HCEC 1CT (cell line): ENCODE measurements at regions not wholly inside any gene's neighbourhood (a gene's known extent, or its start where the extent isn't known, plus 50 kb on each side); places are given as distances from the start of the nearest gene placed in this dataset.
"Not testable (repeated sequence)": the region's sequence is repeated elsewhere in the genome, so short reads cannot be mapped to it uniquely, and the experiment has no call there.

Source experiments
- DNase-seq: peaks from one replicate; pipeline ENCODE4 v3.0.0-alpha.2; 2017

DNA sequence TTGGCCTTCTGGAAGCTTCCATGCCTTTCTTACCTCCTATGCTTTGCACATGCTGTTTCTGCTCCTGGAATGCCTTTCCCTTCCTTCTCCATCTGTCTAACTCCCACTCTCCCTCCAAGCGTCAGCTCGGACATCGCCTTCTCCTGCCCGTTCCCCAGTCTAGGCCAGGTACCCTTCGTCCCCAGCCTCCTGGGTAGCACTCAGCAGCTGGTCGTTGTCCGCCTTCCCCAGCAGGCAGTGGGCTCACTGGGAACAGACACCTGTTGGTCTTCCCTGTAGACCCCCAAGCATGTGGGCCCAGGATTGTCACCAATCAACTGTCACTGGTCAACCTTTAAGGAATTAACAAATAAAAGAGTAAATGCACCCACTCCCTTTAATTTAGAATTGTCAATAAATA lies 202.2 kb downstream of the RGS3 start:
- no peak for DNase-seq

DNA sequence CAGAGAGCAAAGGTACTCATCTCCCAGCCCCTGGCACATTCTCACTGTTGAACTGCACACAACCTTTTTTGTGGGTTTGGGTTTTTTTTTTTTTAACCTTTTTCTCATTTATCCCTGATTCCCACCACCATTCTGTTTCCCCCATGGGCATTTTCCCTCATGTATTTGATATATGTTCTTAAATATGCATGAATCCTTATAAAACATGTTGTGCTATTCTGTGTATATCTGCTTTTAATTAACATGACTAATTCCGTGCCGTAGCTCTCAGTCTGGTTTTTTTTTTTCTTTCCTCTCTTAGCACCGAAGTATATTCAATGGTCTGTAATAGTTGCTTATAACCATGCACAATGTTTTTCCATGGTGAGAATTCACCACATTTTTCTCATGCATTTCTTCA lies 204.5 kb downstream of the RGS3 start:
- no peak for DNase-seq

DNA sequence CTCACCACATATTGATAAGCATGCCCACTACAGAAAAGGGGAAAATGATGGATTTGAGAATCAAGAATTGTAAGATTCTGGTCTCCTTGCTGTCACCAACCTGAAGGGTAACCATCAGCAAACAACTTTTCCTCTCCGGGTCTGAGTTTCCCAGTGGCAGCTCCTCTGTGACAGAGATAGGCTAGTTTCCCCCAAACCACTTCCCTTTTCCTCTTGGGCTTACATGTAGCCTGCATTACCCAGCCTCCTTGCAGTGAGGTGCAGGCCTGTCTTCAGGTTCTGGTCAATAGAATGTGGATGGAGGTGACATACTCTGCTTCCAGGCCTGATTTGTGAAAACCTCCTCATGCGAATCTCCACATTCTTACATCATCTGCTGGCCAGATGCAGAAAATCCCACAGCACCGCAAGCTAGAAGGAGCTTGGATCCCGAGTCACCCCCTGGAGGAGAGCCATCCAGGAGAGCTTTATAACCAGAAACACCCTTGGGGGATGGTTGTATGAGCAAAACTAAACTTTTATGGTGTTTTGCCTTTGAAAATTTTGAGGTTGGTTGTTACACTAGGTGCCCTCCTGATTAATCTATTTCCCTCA lies 206.1 kb downstream of the RGS3 start:
- peak; percentile 50 for DNase-seq

DNA sequence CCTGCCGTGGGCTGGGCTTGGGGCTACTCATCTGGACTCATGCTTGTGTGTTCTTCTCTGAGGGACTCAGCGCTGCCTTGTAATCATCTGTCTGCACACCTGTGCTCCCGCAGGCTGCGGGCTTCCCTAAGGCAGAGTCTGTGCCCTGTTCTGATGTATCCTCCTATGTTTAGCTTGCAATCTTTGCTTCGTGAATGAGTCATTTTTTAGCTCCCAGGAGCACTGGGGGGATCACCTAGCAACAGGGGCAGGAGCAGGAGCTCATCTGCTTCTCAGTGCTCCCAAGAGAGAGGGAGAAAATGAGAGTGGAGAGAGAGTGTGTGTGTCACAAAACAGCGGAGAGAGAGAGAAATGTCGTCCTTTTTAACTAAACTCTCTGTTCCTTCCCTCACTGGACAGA lies 202.4 kb upstream of the ZNF618 start:
- DNase-seq: peak; percentile 13

DNA sequence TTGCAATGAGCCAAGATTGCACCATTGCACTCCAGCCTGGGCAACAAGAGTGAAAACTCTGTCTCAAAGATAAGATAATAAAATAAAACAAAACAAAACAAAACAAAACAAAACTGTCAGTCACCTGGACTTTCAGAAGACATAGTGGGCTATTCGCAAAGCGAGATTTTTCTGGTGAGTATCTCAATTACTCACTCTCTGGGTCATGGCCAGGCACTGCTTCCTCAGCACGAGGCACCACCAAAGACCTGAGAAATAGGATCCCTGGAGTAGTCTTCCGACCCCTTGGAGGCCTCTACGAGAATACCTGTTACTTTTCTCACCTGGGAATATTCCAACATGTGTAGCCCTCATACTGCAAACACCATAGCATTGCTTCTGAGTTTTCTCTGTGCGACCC lies 201.7 kb upstream of the ZNF618 start:
- peak; percentile 76 for DNase-seq

DNA sequence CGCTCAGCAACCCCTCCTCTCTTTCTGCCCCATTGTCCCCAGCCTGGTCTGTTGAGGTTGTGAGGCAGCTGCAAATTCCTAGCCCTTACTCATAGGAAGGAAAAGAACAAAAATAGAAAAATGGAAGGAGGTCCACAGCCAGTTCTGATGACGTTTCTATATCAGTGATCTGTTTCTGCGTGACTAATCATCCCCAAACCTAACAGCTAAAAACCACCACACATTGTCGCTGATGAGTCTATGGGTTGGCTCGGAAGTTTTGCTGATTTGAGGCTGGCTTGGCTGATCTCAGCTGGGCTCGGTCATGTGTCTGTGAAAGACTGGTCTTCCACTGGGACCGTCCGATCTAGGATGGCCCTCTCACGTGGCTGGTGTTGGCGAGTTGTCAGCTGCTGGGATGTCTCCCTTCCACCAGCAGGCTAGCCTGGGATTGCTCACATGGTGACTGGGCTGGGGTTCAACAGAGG lies 200.6 kb upstream of the ZNF618 start:
- DNase-seq: peak; percentile 99

DNA sequence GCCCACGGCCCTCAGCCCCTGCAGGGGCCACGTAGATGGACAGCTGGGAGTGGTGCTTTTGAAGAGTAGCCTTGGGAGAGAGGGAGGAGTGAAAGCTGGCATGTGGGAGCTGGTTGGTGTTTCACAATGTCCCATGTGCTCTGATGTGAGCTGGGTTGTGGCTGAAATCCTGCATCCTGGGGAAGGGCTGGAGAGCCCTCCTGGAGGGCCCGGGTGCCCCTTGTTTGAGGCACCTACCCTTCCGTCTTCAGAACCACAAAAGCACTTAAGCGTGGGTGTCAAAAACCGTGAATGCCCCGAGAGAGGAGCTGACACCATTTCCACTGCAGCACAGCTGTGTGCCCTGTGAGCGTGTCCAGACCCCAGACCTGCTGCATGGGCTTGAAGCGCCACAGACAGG lies 199.1 kb upstream of the ZNF618 start:
- peak; percentile 15 for DNase-seq

DNA sequence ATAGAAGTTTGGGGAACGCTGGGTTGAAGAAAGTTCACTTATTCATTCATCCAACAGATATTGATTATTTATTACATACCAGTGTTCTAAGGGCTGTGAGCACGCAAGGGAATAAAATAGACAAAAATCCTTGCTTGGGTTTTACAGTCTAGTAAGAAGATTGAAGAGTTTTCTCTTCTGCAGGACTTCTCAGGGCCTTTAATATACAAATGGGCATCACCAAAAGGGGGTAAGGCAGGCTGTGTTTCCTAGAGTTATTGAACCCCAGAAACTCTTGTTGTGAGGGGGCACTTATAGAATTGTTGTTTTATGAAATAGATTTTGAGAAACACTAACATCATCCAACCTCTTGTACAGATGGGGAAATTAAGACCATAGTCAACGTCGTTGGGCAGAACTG lies 198.5 kb upstream of the ZNF618 start:
- no peak for DNase-seq

DNA sequence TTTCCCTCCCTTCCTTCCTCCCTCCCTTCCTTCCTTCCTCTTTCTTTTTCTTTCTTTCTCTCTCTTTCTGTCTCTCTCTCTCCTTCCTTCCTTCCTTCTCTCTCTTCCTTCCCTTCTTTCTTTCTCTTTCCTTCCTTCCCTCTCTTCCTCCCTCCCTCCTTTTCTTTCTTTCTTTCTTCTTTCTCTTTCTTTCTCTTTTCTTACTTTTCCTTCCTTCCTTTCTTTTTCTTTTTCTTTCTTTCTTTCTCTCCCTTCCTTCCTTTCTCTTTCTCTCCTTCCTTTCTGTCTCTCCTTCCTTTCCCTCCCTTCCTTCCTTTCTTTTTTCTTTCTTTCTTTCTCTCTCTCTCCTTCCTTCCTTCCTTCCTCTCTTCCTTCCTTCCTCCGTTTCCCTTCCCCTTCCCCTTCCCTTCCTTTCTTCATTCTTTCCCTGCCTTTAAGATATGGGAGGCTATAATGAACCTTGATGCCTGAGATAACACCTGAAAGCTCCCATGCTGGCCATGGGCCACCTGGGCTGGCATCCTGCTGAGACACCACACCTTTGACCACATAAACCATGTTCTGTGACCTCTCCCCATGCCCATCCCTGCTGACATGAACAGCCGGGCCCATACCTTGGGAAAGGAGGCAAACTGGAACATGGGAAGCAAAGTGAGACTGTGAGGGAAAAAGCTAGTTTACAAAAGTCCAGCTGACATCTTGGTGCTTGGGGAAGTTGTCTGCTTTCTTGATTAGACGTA lies 197.8 kb upstream of the ZNF618 start:
- no peak for DNase-seq

DNA sequence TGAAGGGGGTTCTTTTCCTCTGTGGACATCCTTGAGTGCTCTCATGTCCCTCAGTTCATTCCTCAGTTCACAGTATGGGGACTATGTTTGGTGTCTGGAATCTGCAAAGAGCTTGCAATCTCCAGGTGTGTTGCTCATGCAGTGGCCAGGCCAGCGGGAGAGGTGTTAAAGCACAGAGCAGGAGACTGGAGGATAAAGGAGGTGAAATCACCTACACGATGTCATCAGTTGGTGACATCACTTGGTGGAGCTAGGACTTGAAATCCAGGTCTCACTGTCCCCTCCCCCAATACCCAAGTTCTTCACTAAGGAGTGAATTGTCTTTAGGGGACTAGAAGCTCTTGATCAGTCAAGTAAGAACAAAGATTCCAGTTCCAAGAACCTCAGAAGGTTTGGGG lies 197.3 kb upstream of the ZNF618 start:
- DNase-seq: no peak

DNA sequence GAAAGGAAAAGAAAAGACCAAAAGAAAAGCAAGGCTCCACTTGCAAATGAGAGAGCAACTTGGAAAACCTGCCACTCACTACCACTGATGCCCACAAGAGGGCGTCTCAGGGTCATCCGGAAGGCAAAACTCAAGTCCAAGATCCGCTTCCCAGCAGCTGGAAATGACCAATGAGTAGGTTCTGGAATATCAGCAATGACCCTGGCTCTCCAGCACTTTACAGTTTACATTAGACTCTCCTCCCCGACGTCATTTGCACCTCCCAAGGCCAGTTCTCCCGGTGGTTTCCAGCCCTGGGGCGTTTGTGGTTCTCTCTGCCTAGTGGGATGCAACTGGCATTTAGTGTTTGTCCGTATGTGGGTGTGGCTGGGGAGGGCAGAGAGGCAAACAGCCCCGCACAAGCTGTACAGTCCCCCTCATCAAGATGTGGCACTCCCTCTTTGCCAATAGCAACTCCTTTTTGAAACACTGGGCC lies 193.8 kb upstream of the ZNF618 start:
- peak; percentile 75 for DNase-seq

DNA sequence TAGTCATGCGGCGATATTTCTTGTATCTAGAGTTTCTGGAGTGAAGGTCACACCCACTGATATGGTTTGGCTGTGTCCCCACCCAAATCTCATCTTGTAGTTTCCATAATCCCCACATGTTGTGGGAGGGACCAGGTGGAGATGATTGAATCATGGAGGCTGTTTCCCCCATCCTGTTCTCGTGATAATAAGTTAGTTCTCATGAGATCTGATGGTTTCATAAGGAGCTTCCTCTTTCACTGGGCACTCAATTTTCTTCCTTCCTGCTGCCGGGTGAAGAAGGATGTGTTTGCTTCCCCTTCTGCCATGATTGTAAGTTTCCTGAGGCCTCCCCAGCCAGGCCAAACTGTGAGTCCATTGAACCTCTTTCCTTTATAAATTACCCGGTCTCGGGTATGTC lies 190.5 kb upstream of the ZNF618 start:
- DNase-seq: not testable (repeated sequence)

DNA sequence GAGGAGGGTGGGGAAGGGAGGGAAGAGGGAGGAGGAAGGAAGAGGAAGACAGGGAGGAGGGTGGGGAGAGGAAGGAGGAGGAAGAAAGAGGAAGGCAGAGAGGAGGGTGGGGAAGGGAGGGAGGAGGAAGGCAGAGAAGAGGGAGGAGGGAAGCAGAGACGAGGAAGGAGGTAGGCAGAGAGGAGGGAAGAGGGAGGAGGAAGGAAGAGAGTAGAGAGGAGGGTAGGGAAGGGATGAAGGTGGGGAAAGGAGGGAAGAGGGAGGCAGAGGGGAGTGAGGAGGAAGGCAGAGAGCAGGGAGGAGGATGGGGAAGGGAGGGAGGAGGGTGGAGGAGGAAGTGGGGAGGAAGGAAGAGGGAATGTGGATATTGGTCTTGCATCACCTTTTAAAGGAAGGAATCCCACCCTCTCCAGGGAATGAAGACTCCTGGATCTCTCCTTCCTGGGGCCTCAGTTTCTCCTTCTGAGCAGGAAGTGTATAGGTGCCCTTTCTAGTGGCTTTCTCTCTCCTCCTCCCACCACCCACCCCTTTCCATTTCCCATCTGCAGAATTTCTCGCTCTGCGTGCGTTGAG lies 188.9 kb upstream of the ZNF618 start:
- DNase-seq: no peak

DNA sequence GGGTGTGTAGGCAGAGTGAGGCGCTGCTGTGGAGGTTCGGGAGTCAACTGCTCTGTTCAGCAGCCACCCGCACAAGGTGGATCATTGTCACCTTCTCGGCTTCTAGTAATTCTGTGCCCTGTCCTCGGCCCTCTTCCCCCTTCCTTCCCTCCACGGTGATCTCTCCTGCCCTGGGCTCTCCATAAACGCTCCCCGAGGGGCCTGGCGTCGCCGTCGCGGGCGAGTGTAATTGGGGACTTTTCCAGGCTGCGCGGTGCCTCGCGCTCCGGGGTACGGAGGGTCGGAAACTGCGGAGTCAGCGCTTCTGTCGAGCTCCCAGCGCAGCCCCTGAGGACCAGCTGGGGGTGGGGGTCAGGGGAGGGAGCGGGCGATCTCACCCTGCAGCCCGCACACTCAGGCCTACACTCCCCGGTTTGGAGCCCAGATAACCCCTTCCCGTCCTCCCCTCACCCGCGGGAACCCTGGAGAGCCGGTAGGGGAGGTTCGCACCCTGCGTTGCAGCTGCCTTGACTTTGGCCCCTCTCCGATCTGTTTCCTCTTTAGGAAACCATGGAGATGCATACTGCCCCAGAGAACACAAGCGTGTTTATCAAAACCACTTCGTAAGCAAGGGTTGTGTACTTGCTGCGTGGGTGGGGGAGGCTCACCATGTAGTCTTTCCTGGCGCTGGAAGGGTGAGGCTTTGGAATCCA lies 188.3 kb upstream of the ZNF618 start:
- DNase-seq: no peak

DNA sequence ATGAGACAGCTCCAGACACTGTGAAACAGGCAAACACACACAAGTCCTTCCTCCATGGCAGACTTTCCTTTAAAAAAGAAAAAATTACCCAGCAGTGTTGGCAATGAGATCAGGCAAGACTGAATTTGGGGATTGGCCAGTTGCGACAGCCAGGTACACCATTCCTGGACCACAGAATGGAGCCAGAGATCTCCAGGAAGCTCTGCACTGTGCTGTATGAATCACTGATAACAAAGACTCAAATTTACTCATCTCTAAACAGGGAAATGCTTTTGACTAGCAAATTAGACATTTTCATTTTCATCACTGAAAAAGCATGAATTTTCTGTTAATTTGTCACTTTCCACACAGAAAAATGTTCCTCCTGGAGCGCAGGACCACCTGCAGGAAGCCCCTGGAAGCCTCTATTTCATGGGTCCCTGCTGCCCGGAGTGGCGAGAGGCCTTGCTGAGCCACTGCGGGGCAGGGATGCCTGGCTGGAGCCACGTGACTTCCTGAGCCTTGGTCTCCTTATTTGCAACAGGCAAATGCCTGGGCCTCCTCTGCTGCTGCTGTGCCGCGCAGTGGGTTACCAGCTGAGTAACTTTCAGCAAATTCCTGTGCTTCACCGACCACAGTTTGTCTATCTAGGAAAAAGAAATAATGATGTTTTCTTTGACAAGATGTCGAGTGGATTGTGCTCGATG lies 185.9 kb upstream of the ZNF618 start:
- no peak for DNase-seq

DNA sequence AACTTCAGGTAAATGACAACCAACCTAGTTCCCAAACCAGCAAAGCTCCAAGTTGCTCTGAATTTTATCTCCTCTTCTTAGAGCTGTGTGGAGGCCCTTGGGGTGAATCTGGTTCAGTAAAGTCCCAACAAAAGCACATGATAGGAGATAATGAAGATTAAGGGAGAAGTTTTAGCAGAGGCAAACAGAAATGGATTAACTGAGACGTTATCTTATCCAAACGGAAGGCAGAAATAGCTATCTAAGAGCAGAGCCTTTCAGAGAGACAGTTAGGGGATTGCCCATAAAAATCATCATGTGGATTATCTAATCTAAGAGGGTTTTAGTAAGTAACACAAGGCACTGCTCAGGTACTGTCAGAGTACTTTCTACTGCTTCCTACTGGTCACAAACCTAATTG lies 183.9 kb upstream of the ZNF618 start:
- no peak for DNase-seq

DNA sequence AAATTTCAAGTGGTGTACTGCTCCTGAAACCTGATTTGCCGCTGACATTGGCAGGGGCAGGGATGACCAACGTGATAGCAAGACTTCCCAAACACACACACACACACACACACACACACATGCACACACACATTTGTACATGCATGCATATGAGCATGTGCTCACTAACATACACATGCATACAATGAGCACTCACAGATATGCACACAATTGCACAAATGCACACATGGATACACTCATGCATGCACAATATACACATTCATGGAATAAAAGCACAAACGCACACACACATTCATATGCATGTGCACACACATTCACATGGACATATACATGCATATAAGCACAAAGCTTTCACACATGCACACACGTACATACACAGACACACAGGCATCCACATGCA lies 181.2 kb upstream of the ZNF618 start:
- no peak for DNase-seq

DNA sequence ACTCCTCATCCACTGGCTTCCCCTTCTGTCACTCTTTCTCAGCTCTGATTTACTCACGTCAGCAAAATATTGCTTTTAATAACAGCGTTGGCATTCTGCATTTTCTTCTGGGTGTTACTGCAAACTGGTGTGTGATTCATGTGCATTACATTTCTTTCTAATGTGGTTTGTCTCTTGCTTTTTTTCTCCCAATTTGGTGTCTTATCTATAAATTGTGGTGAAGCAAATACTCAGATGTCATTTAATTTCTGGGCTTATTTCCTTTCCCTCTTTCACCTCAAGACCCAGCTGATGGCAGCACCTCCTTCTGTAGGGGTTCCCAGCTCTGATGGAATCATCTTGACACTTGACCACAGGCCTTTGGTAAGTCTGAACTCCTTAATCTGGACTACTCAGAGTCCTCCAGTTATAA lies 180.7 kb upstream of the ZNF618 start:
- no peak for DNase-seq

DNA sequence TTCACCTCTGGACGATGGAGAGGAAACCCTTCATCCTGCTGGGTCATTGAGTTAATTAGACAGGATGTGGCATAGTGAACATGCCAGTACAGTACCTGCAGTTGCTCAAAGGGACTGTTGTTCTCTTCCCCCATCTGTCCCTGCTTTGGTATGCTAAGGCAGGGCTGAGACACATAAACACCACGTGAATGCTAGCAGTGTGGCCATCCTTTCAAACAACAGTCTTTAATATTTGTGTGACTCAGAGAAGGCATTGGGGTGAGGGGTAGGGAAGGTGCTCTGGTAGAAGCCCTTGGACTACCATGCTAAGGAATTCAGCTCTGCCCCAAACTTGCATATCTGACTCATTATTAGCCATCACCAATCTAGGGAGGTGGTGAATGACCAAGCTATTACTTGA lies 180.2 kb upstream of the ZNF618 start:
- peak; percentile 32 for DNase-seq

DNA sequence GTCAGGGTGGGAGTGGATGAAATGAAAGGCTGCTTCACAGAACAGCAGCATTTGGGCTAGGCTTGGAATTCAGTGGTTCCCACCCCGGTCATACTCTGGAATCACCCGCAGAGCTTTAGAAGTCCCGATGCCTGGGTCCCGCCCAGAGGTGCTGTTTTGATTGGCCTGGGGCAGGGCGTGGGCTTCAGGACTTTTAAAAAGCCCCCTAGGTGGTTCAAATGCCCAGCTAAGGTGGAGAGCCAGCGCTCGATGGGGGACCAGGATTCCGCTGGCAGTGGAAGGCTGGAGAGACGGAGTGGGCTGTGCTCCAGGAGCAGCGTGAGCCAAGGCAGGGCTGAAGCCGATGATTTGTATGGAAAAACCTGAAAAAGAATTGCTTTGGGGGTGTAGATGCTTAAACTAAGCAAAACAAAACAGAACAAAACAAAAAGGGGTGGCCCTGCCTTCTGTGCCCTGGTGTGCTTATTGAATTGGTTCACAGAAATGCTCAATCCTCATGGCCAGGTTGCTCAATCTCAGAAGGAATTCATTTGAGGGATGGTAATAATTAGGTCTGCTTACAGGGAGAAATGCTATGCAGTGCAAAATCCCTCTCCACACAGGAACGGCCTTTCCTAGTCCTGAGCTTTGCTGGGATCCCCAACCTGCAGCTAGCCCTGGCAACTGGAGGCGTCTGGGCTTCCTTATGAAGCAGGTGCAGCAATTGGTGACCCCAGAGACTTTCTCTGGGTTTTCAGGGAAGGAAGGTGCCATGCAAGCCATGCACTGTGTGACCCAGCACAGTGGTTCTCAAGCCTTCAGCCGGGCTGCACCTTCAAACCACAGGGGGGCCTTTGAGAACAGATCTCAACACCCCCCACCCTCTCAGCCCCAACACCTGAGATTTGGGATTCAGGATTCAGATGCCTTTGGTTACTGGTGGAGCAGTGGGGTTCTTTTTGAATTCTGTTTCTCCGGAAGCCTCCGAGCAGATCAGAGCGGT lies 174.0 kb upstream of the ZNF618 start:
- DNase-seq: no peak

DNA sequence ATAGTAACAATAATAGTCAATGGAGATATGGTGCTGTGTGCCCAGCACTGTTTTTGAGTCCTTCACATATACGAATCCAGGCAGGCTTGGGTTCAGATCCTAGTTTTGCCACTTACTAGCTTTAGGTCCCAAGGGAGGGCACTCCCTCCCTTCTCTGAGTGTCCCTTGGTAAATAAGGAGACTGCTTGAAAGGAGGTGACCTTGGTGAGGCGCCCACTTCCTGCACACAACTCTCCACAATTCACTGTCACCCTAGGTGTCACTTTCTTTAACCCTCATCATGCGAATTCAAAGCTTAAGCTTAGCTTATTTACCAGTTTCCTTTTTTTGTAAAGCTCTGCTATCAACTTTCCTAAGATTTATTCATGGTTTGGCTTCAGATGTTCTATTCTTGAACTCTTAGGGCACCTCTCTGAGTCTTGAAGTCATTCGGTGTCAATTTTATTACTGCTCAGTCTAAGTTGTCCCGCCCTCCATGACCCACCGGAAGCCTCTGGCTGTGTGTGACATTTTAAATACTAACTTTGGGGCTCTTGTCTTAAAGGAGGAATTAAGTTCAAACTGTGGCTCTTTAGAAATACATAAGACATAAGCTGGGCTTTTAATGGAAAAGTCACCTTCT lies 170.7 kb upstream of the ZNF618 start:
- no peak for DNase-seq
